Spleen (tissue), 11 donors: ENCODE measurements at regions not wholly inside any gene's neighbourhood (a gene's known extent, or its start where the extent isn't known, plus 50 kb on each side); places are given as distances from the start of the nearest gene placed in this dataset.

Source experiments
- DNase-seq: peaks from one replicate; pipeline ENCODE4 v3.0.0-alpha.2; 2020
- H3K27ac ChIP-seq, 8 donors: fragments of 200-600 bp; sonication (generic) in 7 of 8; 1 replicate in 4 of 8; 2 replicates in 4 of 8; pipeline versions ENCODE4 v1.5.0 to v1.8.0; 2016 to 2021; ENCODE audit warnings: inconsistent platforms in 4 of 8, mild to moderate bottlenecking in 4 of 8, moderate library complexity in 1 of 8
- H3K27me3 ChIP-seq, 7 donors: fragments of 200-600 bp; sonication (generic) in 6 of 7; replicated peaks in 1 of 7; 1 replicate in 4 of 7; 2 replicates in 3 of 7; pipeline versions ENCODE4 v1.5.0 to v1.8.0; 2016 to 2021; ENCODE audit warnings: inconsistent platforms in 3 of 7, mild to moderate bottlenecking in 1 of 7
- H3K36me3 ChIP-seq, 6 donors: fragments of 200-600 bp; sonication (generic) in 5 of 6; 1 replicate in 4 of 6; 2 replicates in 2 of 6; pipeline versions ENCODE4 v1.5.0 to v1.8.0; 2016 to 2021; ENCODE audit warnings: inconsistent platforms in 2 of 6
- H3K4me1 ChIP-seq, 6 donors: fragments of 200-600 bp; sonication (generic) in 5 of 6; 1 replicate in 3 of 6; 2 replicates in 3 of 6; pipeline versions ENCODE4 v1.5.0 to v1.8.0; 2016 to 2021; ENCODE audit warnings: inconsistent platforms in 3 of 6
- H3K4me3 ChIP-seq, 8 donors: fragments of 200-600 bp; sonication (generic) in 7 of 8; 1 replicate in 4 of 8; 2 replicates in 4 of 8; pipeline versions ENCODE4 v1.5.0 to v1.8.0; 2016 to 2021; ENCODE audit warnings: inconsistent platforms in 4 of 8, mild to moderate bottlenecking in 4 of 8, moderate library complexity in 2 of 8
- H3K9me3 ChIP-seq, 8 donors: fragments of 200-600 bp; sonication (generic) in 7 of 8; 1 replicate in 4 of 8; 2 replicates in 4 of 8; pipeline versions ENCODE4 v1.5.0 to v1.8.0; 2016 to 2021; ENCODE audit warnings: inconsistent platforms in 4 of 8
- CTCF ChIP-seq, 11 experiments: fragments of 200-600 bp in 7 of 11; fragments of 450-650 bp in 4 of 11; sonication (generic) in 4 of 11; IDR thresholded peaks in 8 of 11; conservative IDR thresholded peaks in 3 of 11; 1 replicate in 7 of 11; 2 replicates in 4 of 11; pipeline versions ENCODE4 v1.4.0 to v1.8.0; 2016 to 2021; ENCODE audit warnings: antibody characterized with exemption in 11 of 11, inconsistent platforms in 4 of 11, mild to moderate bottlenecking in 1 of 11
- POLR2A ChIP-seq, 3 donors: fragments of 450-650 bp; IDR thresholded peaks; one replicate each; pipeline ENCODE4 v1.5.1; 2017; ENCODE audit warnings: antibody characterized with exemption in 3 of 3, mild to moderate bottlenecking in 1 of 3
- POLR2AphosphoS5 ChIP-seq, 3 donors: sonication (generic); formaldehyde crosslinking; IDR thresholded peaks; one replicate each; pipeline ENCODE4 v1.5.1; 2017; ENCODE audit warnings: antibody characterized with exemption in 3 of 3
- WGBS, 5 donors: extraction: QIAGEN DNeasy Blood & Tissue Kit in 3 of 5; methylation state at CpG; one replicate each; pipeline versions ENCODE4 v1.1.5 to v1.1.7; 2013 to 2018; 5-methylcytosine and 5-hydroxymethylcytosine counted together
- intact Hi-C: fragments of 100-400 bp; cut with DNase I; formaldehyde crosslinking; loops from one replicate; pipeline ENCODE4 v1.15.0; 2023; ENCODE audit warnings: low total_unique reads
- donor health status: healthy with polysubstance abuse.
- donor health status: DM: no; HTN: no; CAD: no; lungs with moderate emphysema.
- donor health status: DM: no; HTN: no; CAD: no.
- donor health status: Bipolar disorder and iron deficiency.
- donor health status: healthy.
- donor health status: DM: no; HTN: no; CAD: no.
- donor health status: DM: yes; HTN: yes; CAD: no.

GRCh38 chr7:69205581-69205980, 392.7 kb upstream of the AUTS2 start:
- intact Hi-C loops: no loop called here
- H3K9me3 ChIP-seq: peaks cover 0 to 6% (median 0%) of the 10 kb centered on the region in 8 donors
- no peak overlapping the region for H3K27ac ChIP-seq
- no peaks in the 10 kb centered on the region for H3K36me3 ChIP-seq
- H3K27me3 ChIP-seq: no peaks in the 10 kb centered on the region
- H3K4me1 ChIP-seq: peaks cover 0 to 3% (median 0%) of the 10 kb centered on the region in 6 donors
- no peak overlapping the region for H3K4me3 ChIP-seq
- no peak for DNase-seq
- TF ChIP-seq CTCF (IDR thresholded peaks at IDR 0.05 in 8 of 11, conservative IDR thresholded peaks at IDR 0.05 in 3 of 11) (no peak), POLR2A (IDR thresholded peaks at IDR 0.05) (no peak)

- no peak for DNase-seq
- TF ChIP-seq CTCF (IDR thresholded peaks at IDR 0.05 in 8 of 11, conservative IDR thresholded peaks at IDR 0.05 in 3 of 11): no peak
- no peak for TF ChIP-seq POLR2AphosphoS5 (IDR thresholded peaks at IDR 0.05)
- TF ChIP-seq POLR2A (IDR thresholded peaks at IDR 0.05): no peak
- Histone ChIP-seq H3K27me3 (no peaks in the 10 kb centered on the region), H3K36me3 (no peaks in the 10 kb centered on the region), H3K9me3 (no peaks in the 10 kb centered on the region), H3K4me3 (no peak overlapping the region), H3K4me1 (peaks cover 0 to 3% (median 0%) of the 10 kb centered on the region in 6 donors), H3K27ac (no peak overlapping the region)
- intact Hi-C loops: no loop called here
- WGBS, 5 donors: 79 to 88% (median 82%) methylated on average over 6 of the region's 6 CpGs
Observed at GRCh38 chr7:69208276-69208675, 390.0 kb upstream of the AUTS2 start.

- DNase-seq: no peak
- H3K4me3 ChIP-seq: no peak overlapping the region
- H3K9me3 ChIP-seq: no peaks in the 10 kb centered on the region
- TF ChIP-seq POLR2AphosphoS5 (IDR thresholded peaks at IDR 0.05) (no peak), CTCF (IDR thresholded peaks at IDR 0.05 in 8 of 11, conservative IDR thresholded peaks at IDR 0.05 in 3 of 11) (no peak), POLR2A (IDR thresholded peaks at IDR 0.05) (no peak)
- intact Hi-C loops: no loop called here
- no peaks in the 10 kb centered on the region for H3K27me3 ChIP-seq
- no peak overlapping the region for H3K27ac ChIP-seq
- H3K36me3 ChIP-seq: no peaks in the 10 kb centered on the region
- H3K4me1 ChIP-seq: peaks cover 0 to 3% (median 0%) of the 10 kb centered on the region in 6 donors
- WGBS, 5 donors: 70 to 86% (median 83%) methylated on average over 6 of the region's 6 CpGs
Observed at GRCh38 chr7:69208848-69209247, 389.4 kb upstream of the AUTS2 start.

- TF ChIP-seq POLR2A (IDR thresholded peaks at IDR 0.05) (no peak), POLR2AphosphoS5 (IDR thresholded peaks at IDR 0.05) (no peak), CTCF (IDR thresholded peaks at IDR 0.05 in 8 of 11, conservative IDR thresholded peaks at IDR 0.05 in 3 of 11) (no peak)
- no peaks in the 10 kb centered on the region for H3K9me3 ChIP-seq
- H3K27ac ChIP-seq: no peak overlapping the region
- DNase-seq: no peak
- H3K36me3 ChIP-seq: no peaks in the 10 kb centered on the region
- no peak overlapping the region for H3K4me3 ChIP-seq
- intact Hi-C loops: no loop called here
- H3K27me3 ChIP-seq: no peaks in the 10 kb centered on the region
- WGBS, 5 donors: 81 to 88% (median 87%) methylated on average over 9 to 10 of the region's 10 CpGs
- peaks cover 0 to 3% (median 0%) of the 10 kb centered on the region in 6 donors for H3K4me1 ChIP-seq
Observed at GRCh38 chr7:69211336-69211735, 386.9 kb upstream of the AUTS2 start.
